HepG2 (cell line): ENCODE measurements at regions not wholly inside any gene's neighbourhood (a gene's known extent, or its start where the extent isn't known, plus 50 kb on each side); places are given as distances from the start of the nearest gene placed in this dataset.

Experiments
- ATF2 ChIP-seq: sonication (generic); formaldehyde crosslinking; IDR thresholded peaks from 2 replicates; pipeline ENCODE4 v1.4.0; 2020; ENCODE audit warnings: missing genetic modification reagents
- BCLAF1 ChIP-seq: fragments of 450-650 bp; IDR thresholded peaks from 2 replicates; pipeline ENCODE4 v1.6.1; 2017; ENCODE audit warnings: mild to moderate bottlenecking
- ELF4 ChIP-seq: sonication (generic); formaldehyde crosslinking; IDR thresholded peaks from 2 replicates; pipeline ENCODE4 v1.5.0; 2020; ENCODE audit warnings: missing genetic modification reagents, mild to moderate bottlenecking, moderate library complexity, borderline replicate concordance
- NFYB ChIP-seq: sonication (generic); formaldehyde crosslinking; IDR thresholded peaks from 2 replicates; pipeline ENCODE4 v1.4.0; 2020; ENCODE audit warnings: missing genetic modification reagents
- PRDM10 ChIP-seq: sonication (generic); formaldehyde crosslinking; IDR thresholded peaks from 2 replicates; pipeline ENCODE4 v1.4.0; 2020; ENCODE audit warnings: low read depth, missing genetic modification reagents
- TAF1 ChIP-seq: sonication (generic); formaldehyde crosslinking; IDR thresholded peaks from 2 replicates; pipeline ENCODE4 v1.4.0; 2020; ENCODE audit warnings: missing genetic modification reagents
- ZBTB4 ChIP-seq: sonication (generic); formaldehyde crosslinking; IDR thresholded peaks from 2 replicates; pipeline ENCODE4 v1.4.0; 2020; ENCODE audit warnings: missing genetic modification reagents, mild to moderate bottlenecking, borderline replicate concordance
- ZNF503 ChIP-seq: sonication (generic); formaldehyde crosslinking; IDR thresholded peaks from 2 replicates; pipeline ENCODE4 v1.4.0; 2020; ENCODE audit warnings: missing genetic modification reagents

- no peak for TF ChIP-seq TAF1 (CRISPR knock-in tag)
- TF ChIP-seq ZNF503 (CRISPR knock-in tag): no peak
- no peak for TF ChIP-seq PRDM10 (CRISPR knock-in tag)
- TF ChIP-seq ATF2 (CRISPR knock-in tag): no peak
- no peak for TF ChIP-seq NFYB (CRISPR knock-in tag)
- no peak for TF ChIP-seq ZBTB4 (CRISPR knock-in tag)
- TF ChIP-seq ELF4 (CRISPR knock-in tag): no peak
- TF ChIP-seq BCLAF1: no peak
These were observed 249.6 kb downstream of the PLA2G4A start for GRCh38 chr1:187078321-187078720.
